22Rv1 (cell line): ENCODE measurements at regions not wholly inside any gene's neighbourhood (a gene's known extent, or its start where the extent isn't known, plus 50 kb on each side); places are given as distances from the start of the nearest gene placed in this dataset.

ENCODE experiments used
- H3K27ac ChIP-seq: fragments of 450-650 bp; 2 replicates; pipeline ENCODE4 v1.5.1; 2017
- CTCF ChIP-seq: fragments of 450-650 bp; IDR thresholded peaks from 2 replicates; pipeline ENCODE4 v1.5.1; 2017; ENCODE audit warnings: mild to moderate bottlenecking
- ZFX ChIP-seq: fragments of 450-650 bp; IDR thresholded peaks from 2 replicates; pipeline ENCODE4 v1.6.1; 2017; ENCODE audit warnings: antibody characterized with exemption, borderline replicate concordance

- TF ChIP-seq CTCF (no peak), ZFX (no peak)
- H3K27ac ChIP-seq: no peak overlapping the region
Observed at GRCh38 chr20:61169874-61170273, 82.2 kb upstream of the CDH4 start.

DNA sequence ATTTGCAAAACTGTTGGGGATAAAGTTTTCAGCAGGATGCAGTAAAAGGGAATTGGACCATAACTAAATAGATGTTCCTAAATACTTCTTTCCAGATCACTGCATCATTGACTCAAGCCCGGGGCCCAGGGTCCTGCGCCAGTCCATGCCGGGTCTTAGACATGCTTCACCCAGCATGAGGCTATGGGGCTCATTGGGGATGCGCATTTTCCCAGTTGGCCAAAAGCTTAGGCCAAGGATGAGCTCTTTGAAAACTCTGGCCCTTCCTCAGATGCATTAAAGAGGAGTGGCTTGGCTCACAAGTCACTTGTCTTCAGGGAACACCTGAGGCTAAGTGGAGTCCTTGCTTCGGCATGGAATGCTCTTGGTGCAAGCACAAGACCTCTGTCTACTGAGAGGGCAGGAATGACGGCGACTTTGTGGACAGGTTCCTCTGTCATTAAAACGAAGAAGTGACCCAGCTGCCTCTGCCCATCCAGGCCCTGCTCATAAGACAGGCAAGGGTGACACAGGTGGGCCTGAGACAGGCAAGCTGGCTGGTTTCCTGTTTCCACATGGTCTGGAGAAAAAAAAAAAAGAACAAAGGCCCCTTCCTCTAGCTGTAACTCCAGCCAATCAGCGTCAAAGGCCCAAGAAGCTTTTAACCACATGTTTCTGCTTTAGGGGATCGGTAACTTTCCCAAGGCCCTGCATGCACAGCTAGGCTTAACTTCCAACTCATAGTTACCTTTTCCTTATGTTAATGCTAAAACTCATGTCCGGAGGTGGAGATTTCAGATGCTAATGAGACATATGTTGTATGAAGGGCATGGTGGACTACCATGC lies 81.4 kb upstream of the CDH4 start:
- TF ChIP-seq ZFX (no peak), CTCF (no peak)
- H3K27ac ChIP-seq: no peak overlapping the region

- no peak overlapping the region for H3K27ac ChIP-seq
- TF ChIP-seq ZFX: no peak
- no peak for TF ChIP-seq CTCF
Observed at GRCh38 chr20:61173267-61173666, 78.8 kb upstream of the CDH4 start.

- H3K27ac ChIP-seq: no peak overlapping the region
- TF ChIP-seq CTCF: no peak
- no peak for TF ChIP-seq ZFX
Observed at GRCh38 chr20:61173961-61174725, 77.9 kb upstream of the CDH4 start.

GRCh38 chr20:61176874-61177273 lies 75.2 kb upstream of the CDH4 start:
- no peak for TF ChIP-seq ZFX
- no peak for TF ChIP-seq CTCF
- no peak overlapping the region for H3K27ac ChIP-seq

DNA sequence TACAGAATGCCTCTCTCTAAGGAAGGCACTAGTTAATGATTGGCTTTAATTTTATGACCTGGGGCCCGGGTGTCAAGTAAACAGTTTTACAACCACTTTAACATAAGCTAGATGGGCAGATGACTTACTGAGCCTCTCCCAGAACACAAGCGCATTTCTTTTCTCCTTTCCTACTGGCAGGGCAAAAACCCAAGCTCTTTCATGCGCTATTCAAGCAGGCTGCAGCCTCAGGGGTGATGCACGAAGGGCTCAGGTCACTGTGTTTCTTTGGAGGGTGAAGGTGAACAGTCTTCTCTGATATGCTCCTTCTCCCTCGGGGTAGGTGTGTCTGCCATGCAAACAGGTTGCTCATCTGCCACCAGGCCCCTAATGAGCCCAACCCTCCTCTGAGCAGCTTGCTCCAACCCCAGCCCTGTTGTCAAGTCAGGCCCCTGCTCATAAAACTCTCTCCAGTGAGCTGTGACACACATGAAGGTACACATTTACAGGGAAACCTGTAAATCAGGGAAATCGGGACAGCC lies 73.5 kb upstream of the CDH4 start:
- TF ChIP-seq ZFX (no peak), CTCF (no peak)
- H3K27ac ChIP-seq: no peak overlapping the region

DNA sequence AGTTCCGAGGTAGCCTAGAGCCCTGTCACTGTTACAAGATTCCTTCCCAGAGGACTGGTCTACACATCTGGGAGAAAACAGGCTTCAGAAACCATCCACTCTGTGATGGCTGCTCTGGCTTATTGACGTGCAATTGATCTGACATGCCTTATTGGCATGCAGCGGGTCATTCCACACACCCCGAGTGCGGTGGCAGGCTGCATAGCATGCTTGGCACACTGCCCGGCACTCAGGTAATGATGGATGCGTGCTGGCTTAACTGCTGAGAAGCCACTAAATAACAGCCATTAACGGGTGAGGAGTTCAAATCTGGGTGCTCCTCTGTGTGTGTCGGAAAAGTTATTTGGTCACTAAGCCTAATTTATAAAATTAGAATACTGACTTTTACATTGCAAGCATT lies 67.9 kb upstream of the CDH4 start:
- TF ChIP-seq CTCF (no peak), ZFX (no peak)
- H3K27ac ChIP-seq: no peak overlapping the region
